NAMALWA (cell line): ENCODE measurements at regions not wholly inside any gene's neighbourhood (a gene's known extent, or its start where the extent isn't known, plus 50 kb on each side); places are given as distances from the start of the nearest gene placed in this dataset.

Experiments
- DNase-seq: peaks from one replicate; pipeline ENCODE4 v3.0.0-alpha.2; 2015; ENCODE audit warnings: low spot score

DNA sequence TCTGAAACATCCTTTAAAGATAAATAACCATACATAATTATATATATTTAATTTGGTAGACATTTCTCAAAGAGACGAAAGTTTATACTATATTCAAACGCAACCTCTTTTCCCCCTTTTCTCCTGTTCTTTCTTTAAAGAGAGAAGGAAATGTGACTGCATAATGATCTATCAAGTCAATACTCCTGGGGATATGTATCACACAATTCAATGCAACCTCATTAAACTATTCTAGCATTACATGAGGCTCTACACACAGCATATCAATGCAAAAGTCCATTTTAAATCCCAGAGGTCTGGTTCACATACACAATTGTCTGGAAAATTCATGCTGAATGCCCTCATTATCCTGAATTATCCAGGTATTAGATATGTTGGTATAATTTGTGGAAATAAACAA lies 330.7 kb downstream of the LMX1A start:
- no peak for DNase-seq

DNA sequence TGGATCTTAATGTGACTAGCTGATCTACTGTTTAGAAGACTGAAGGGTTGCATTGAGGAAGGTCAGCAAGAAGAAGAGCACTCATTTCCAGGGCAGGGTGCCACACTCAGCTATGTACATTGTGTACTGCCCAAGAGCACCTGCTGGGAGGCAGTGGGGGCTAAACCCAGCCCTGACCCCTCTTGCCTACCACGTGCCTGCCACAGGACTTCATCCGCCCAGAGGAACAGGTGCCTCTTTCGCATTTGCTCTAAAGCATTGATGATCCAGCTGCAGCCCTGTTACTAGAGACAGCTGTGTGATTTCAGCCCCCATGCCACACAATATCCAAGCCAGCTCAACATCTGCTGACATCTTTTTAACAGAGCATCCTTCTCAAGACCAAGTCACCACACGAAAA lies 341.8 kb downstream of the LMX1A start:
- DNase-seq, result no peak

DNA sequence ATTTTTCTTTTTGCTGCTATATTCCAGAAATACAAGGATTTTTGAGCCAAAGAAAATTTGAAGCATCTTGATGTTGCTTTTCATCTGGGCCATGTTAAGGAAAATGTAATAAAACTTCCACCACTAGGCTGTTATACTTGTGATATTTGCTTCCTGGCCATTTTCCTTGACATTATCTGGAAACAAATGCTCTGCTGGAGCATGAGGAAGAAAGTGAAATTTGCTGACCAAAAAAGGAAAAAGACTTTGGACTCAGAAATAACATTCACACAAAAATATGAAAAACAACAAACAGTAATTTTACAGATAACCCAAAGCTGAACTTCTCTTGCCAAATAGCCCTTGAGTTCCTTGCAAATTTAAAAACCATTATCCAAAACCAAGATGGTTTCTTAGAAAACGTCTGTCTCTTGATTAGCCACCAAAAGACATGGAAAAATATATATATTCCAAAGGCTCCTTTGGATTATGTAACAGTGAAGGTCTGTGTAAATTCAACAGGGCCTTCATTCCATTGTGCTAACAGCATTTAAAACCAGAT lies 344.5 kb downstream of the LMX1A start:
- no peak for DNase-seq

DNA sequence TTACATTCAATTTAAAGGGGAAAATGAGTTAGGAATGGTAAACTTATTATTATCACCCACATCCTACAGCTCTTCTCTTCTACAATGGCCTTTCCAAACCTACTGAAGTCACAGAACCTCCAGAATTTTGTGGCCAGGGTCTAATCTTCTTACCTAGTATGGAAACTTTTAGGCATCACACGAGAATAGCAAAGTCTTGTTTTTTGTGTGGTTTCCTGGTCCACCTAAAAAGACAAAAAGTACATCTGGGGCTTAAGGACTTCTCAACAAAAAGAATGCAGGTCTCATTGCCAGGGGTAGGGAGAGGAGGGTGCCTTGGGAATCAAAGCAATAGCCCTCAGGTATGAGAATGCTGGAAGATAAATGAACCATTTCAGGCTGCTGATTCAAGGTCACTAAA lies 345.3 kb downstream of the LMX1A start:
- DNase-seq, result no peak

DNA sequence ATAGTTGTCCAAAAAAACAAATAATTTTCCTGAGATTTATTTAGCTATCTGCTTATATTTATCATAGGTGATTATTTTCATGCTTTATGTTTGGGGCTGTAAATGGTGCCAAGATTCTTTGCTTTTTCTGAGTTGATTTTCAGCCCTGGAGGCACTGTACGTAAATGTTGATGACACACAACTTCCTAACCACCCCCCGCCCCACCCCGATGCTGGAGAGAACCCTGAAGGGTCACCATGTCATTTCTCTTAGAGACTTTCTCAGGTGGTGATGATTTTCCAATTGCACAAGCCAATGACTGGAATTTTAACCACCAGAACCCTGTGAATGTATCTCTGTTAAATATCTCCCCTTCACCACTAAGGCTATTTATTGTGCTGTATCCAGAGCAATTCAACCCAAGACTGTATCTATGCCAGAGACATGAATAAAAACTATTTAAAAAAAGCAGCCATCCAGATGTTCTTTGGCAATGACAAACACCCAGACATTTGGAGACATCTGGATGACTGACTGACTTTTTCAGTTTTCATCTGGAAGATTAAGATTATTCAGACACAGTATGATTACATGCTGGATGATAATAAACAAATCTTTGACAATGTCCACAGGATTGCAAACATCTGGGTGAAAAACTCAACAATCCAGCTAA lies 346.0 kb downstream of the LMX1A start:
- no peak for DNase-seq

DNA sequence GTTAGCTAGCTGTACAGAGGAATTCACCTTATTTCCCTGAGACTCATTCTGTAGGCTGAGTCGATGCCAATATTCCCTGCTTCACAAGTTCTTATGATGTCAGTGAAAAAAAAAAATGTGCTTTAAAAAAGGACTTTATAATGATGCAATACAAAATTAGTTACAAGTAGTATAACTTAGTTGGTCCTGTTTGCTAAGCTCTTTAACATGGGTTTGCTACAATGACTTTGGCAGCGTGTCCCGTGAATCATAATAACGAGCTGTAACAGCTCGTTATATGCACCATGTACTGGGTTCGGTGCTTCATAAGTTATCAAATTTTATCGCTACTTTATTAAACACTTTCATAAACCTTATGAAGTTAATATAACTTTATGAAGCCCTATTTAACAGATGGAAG lies 349.7 kb downstream of the LMX1A start:
- DNase-seq, result no peak

DNA sequence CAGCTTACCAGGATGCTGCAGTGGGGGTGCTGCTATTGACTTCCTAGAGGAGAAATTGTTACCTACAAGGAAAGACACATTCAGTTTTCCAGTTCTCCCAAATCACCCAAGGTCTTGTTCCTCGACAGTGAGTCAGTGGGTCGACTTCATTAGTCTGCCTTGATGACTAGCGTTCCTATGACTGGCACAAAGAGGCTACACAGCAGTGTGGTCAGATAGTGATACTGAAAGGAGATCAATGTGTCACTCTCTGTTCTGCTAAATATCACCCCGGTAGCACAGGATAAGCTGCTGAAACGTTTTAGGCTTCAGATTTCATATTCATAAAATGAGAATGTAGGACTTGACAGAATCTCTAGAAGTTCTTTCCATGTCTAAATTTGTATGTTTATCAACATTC lies 357.4 kb downstream of the LMX1A start:
- no peak for DNase-seq

DNA sequence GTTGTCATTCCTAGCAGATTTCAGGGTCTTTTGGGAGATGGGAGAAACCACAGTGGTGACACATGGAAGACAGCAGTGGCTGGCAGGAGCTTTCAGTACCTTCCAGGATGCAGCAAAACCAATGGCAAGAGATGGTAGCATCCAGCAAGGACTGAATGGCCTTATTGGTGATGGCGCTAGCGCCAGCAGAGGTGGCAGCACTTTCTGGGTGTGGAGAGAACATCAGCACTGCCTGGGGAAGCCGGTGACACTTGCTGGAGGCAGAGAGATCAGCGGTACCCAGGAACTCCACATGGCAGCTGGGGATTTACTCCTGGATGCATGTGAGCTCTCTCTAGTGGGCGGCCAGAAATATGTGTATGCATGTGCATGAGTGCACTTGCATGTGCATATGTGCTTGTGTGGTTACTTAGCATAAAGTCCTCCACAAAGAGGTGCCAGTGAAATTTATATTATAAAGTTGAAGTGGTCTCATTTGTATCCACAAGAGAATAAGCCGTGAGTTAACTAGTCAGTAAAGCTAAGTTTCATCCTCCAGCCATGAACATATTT lies 364.7 kb downstream of the LMX1A start:
- no peak for DNase-seq

DNA sequence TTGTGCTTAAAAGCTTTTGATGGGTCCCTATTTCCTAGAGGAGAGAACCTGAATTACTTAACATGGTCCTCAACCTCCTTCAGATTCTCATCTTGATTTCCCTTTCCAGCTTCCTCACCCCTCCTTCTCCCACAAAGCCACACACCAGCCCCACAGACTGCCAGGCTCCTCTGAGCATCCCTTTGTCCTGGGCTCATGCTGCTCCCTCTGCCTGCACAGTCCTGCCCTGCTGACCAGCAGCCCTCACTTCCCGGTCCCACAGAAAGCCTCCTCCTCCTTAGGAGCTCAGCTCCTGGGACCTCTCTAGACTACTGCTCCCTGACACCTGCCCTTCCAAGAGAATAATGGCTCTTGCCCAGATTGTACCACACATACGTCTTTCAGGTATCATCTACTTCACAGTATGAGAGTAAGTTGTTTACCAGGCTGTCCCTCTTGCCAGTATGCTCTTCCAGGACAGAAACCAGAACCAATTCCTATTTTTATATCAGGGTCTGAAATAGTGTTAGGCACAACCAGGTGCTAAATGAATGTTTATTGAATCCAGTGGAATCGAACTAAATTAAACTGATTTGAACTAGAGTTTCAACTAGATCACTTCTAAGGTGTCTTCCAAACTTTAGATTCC lies 373.4 kb downstream of the LMX1A start:
- DNase-seq, result no peak

DNA sequence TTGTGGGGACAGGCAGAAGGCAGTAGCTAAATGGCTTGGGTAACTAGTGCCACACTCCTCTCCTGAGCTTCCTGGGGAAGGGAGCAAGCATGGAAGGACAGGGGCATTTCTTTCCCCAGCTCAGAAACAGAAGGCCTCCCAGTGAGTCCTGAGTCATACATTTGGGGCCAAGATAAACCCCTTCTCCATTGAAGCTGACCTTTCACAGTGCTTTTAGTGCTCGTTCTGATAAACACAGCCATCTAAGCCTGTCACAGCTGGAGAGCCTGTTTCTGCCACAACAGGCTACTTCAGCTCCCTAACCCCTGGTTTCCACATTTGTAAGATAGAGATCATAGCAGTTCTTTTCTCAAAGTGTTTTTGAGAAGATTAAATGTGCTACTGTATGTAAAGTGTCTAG lies 374.0 kb downstream of the LMX1A start:
- no peak for DNase-seq

DNA sequence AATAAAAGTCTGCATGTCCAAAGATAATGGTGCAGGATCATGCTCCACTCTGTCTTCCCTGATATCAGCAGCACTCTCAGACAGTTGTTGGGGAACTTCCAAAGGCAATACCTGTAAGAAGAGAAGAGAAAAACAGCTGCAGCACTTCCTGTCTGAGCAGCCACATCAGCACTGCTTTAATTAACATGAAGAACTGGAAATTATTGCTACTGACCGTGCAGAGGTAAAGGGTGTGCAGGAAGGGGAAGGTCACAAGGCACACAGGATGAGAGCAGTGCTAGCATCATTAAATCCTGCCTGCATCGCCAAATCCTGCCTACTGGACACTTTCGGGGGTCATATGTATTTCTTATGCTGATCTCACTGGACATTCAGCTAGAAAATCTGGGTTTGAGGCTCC lies 379.0 kb downstream of the LMX1A start:
- DNase-seq, result no peak

DNA sequence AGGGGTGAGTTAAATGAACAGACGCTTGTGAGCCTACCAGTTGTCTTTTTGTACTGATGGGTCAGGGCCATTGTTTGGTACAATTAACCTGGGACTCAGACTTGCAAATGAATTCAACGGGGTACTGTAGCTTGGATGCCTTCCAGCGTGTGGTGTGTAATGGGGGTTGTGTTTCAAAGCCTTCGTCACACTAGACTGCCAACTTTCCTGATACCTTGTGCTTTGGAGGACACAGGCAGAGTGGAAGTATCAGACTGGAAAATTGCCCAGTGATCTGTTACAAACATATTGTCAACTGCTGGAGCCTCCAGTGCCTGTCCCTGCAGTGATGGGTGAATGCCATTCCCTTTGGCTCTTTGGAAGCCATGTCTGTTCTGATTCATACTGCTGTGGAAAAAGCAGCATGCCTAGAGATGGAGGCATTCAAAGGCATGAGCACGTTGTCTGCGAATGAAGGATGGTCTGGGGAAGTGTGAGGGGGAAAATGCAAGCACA lies 384.5 kb downstream of the LMX1A start:
- no peak for DNase-seq

DNA sequence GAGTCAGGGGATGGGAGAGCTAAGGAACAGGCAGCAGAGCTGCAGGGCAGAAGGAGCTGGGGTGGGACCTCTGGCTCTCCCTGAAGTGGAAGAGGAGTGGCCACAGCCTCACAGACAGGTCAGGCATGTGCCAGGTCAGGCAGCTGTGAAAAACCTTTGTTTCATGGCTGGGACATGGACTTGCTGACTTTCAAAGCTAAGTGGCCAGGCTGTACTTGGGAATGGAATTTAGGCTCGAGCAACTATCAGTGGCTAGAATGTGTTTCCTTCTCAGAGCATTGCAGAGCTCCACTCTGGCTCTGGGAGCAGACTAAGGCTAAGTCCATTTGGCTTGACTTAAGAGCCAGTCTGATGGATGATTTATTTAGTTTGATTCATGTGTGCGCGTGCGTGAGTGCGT lies 385.1 kb downstream of the LMX1A start:
- DNase-seq, result no peak

DNA sequence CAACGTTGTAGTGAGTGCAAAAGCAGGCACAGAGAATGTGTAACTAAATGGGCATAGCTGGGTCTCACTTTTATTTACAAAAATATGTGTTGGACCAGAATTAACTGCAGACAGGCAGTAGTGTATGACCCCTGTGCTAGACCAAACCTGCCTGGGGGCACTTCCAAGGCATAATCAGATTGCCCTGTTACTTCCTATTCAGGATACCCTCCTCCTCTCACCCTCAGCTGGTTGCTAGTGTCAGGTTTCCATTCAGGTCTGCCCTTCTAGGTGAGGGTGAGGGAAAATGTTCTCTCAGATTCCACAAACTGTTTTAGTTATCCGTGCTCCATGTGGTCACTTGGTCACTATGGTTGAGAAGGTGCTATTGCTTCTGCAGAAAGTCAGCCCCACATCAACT lies 387.3 kb downstream of the LMX1A start:
- DNase-seq, result no peak

DNA sequence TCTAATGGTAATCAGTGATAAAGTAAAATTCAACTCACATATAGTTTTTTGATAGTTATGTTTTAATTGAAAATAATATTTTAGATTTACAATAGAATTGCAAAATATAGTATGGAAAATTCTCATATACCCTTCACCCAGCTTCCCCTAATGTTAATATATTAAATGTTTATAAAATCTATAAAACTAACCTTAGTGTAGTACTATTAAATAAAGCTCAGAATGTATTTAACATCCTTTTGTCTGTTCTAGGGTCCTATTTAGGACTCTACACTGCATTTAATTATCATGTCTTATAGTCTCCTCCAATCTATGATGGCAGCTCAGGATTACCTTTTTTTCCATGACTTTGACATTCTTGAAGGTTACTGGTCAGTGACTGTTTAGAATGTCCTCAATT lies 389.2 kb downstream of the LMX1A start:
- DNase-seq, result no peak

DNA sequence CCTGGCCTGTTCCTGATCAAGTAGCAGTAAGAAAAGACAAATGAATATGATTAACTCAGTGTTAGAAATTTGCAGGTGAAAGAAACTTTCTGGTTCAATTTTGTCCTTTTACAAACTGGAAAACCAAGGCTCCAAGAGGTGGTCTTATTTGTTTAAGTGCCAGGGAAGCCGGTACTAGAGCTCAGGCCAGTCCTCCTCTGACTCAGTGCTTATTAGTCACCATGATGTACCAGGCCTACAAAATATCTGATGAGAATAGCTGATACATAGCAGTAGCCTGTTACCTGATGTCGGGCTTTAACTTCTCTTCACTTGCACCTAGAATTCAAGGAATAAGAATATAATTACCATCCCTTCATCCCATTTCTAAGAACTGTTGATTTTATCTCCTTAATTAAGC lies 394.8 kb downstream of the LMX1A start:
- no peak for DNase-seq

DNA sequence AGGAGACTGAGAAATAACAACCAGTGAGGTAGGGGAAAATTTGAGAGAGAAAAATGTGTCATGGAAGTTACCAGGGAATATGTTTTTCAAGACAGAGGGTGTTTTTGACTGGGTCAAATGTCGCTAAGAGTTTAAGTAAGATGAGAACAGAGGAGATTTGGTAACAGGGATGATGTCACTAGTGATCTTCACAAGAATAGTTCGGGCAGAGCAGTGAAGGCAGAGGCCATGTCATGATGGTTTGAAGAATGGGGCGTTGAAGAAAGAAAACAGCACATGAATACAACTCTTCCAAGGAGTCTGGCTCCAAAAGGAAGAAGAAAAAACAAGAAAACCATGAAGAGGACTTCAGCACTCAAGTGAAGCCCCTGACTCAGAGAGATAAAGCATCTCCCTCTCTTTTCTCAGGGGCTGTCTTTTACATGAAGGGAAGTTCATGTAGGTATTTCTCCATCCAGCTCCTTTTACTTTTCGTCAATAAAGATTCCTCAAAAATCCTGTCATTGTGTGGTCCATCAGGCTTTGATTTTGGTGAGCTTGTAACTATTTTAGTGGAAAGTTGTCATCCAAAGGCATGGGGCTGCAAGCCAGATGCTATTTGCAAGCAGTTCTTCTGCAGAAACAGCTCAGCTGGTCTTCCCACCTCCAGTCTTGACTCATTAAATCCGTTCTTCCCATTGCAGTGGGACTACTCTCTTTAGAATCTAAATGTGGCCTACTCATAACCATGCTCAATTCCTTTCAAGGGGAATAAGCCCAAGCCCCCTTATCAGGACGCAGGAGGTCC lies 397.3 kb downstream of the LMX1A start:
- DNase-seq, result no peak

DNA sequence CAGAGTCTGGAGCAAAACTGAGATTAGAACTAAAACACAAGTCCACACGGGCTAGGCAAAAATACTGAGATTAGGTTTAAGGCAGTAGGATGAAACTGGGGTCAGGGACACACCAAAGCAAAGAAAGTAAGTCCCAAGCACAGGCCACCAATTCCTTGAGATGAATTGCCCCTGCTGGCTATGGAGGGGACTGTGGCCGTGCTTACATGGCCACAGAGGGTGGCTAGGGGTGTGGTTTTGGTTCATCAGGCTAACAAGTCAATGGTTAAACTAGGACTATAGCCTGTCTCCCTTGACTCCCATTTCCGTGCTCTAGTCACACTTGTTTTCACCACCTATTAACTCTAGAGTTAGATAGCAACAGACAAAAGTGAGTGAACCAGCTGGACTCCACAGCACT lies 394.8 kb downstream of the PBX1 start:
- DNase-seq, result no peak

DNA sequence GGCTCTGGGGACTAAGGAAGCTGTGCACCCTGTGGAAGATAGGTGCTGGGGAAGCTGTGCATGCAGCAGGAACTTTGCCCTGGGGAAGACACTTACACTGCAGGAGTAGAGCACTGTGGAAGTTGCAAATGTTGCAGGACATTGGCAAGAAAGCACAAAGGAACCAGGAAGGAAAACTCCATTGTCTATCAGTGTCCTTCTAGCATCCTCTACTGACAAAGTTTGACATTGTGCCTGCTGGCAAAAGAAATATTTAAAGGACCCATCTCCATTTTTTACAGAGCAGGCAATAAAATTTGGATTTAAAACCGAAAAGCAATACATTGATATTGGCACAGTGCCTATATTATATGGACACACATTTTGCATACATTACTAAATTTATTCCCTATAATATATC lies 394.1 kb downstream of the PBX1 start:
- DNase-seq, result no peak

DNA sequence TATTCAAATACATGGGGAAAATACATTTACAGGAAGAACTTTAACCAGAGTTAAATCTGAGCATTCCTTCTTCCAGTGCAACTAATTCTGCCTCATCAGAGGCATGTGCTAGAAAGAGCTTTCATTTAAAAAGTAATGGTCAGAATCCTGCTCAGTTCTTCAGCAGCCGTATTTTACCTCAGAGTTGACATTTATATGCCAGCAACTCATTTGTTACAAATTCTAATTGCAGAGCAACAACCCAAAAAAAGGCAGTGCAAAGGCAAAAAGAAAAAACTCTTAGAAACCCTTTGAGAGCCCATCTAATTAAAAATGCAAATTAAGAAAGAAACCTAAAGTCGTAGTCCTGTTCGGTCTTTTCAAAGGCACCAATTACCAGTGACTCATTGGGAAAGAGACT lies 392.5 kb downstream of the PBX1 start:
- DNase-seq, result no peak

DNA sequence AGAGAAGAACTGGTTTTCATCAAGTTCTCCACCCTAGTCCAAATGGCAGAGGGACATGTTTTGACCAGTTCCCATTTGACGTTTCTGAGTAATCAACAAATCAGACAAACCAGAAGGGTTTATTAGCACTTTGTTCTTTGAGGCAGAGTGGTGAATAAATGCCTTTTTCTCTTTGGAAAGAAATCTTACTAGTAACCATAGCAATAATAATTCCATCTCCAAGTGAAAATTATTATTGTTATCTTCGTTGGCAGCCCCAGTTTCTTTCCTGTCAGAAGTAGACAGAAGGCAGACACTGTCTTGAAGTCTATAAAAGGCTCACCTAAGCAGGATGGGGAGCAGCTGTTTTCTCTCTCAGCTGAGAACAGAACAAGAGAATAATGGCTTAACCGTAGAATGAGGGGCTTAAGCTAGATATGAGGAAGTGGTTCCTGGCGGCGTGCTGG lies 391.6 kb downstream of the PBX1 start:
- no peak for DNase-seq

DNA sequence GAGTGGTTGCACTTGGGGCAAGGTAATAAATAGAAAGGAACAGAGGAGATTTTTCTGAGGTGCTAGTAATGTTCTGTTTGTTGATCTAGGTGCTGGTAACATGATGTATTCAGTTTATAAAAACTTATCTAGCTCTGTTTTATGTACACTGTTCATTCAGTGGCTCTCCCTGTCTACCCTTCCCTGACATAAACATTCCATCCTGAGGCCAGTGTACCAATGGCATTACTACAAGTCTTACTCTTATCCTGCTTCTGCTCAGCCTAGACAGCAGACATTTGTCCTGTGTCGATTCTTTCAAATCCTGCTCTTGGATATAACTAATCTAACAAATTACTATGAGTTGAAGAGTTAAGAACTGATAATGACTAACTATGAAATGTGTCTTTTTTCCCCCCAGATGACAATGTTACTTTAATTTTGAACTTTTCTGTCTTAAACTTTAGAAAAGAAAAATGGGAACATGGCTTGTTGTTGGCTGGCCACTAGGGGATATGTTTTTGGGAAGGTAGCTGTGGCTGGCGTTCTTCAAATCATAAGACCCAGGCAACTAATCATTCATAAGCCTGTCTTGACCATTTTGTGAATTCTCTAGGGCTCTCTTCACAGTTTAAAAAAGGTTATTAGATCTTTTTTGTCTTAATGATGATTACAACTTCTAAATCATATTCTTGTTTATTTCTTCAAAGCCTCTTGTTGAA lies 390.9 kb downstream of the PBX1 start:
- DNase-seq, result no peak
